Activated CD4-positive, alpha-beta T cell treated with anti-CD3 and anti-CD28 coated beads, Interleukin-2, amount 50 U/mL, for 16 hours (primary cell): ENCODE measurements at regions not wholly inside any gene's neighbourhood (a gene's known extent, or its start where the extent isn't known, plus 50 kb on each side); places are given as distances from the start of the nearest gene placed in this dataset.
"Not testable (repeated sequence)": the region's sequence is repeated elsewhere in the genome, so short reads cannot be mapped to it uniquely, and the experiment has no call there.

Experiments
- DNase-seq: peaks from one replicate; pipeline ENCODE4 v3.0.0-alpha.2; 2020

- no peak for DNase-seq
Observed at GRCh38 chr6:159522877-159523547, 170.0 kb downstream of the SOD2 start.

GRCh38 chr6:159521962-159522361, 171.1 kb downstream of the SOD2 start:
- no peak for DNase-seq

- DNase-seq: no peak
Observed at GRCh38 chr6:159520002-159520401, 173.0 kb downstream of the SOD2 start.

- DNase-seq: not testable (repeated sequence)
Observed at GRCh38 chr6:159515811-159516210, 177.2 kb downstream of the SOD2 start.

GRCh38 chr6:159513914-159514313, 179.1 kb downstream of the SOD2 start:
- no peak for DNase-seq

GRCh38 chr6:159513074-159513720, 179.8 kb downstream of the SOD2 start:
- no peak for DNase-seq

- no peak for DNase-seq
Observed at GRCh38 chr6:159512571-159512970, 180.5 kb downstream of the SOD2 start.

GRCh38 chr6:159512104-159512503, 180.9 kb downstream of the SOD2 start:
- DNase-seq: no peak

GRCh38 chr6:159510141-159510540, 182.9 kb downstream of the SOD2 start:
- DNase-seq: no peak

GRCh38 chr6:159508931-159509330, 184.1 kb downstream of the SOD2 start:
- DNase-seq: no peak

GRCh38 chr6:159506048-159506447, 187.0 kb downstream of the SOD2 start:
- DNase-seq: no peak

- no peak for DNase-seq
Observed at GRCh38 chr6:159505140-159505922, 187.7 kb downstream of the SOD2 start.

GRCh38 chr6:159501558-159501957, 191.5 kb downstream of the SOD2 start:
- DNase-seq: no peak

GRCh38 chr6:159499034-159499433, 194.0 kb downstream of the SOD2 start:
- DNase-seq: no peak

GRCh38 chr6:159494586-159494972, 198.5 kb downstream of the SOD2 start:
- DNase-seq: no peak

GRCh38 chr6:159493898-159494585, 199.0 kb downstream of the SOD2 start:
- no peak for DNase-seq

GRCh38 chr6:159493231-159493897, 199.7 kb downstream of the SOD2 start:
- DNase-seq: no peak

- DNase-seq: no peak
Observed at GRCh38 chr6:159490298-159490937, 202.6 kb downstream of the SOD2 start.

GRCh38 chr6:159487636-159488035, 205.4 kb downstream of the SOD2 start:
- DNase-seq: no peak

- no peak for DNase-seq
Observed at GRCh38 chr6:159483259-159483658, 209.8 kb downstream of the SOD2 start.

- DNase-seq: no peak
Observed at GRCh38 chr6:159481897-159482296, 211.1 kb downstream of the SOD2 start.

- DNase-seq: no peak
Observed at GRCh38 chr6:159480471-159480870, 212.6 kb downstream of the SOD2 start.
